ENCODE measurements at regions not wholly inside any gene's neighbourhood (a gene's known extent, or its start where the extent isn't known, plus 50 kb on each side); places are given as distances from the start of the nearest gene placed in this dataset.

DNA sequence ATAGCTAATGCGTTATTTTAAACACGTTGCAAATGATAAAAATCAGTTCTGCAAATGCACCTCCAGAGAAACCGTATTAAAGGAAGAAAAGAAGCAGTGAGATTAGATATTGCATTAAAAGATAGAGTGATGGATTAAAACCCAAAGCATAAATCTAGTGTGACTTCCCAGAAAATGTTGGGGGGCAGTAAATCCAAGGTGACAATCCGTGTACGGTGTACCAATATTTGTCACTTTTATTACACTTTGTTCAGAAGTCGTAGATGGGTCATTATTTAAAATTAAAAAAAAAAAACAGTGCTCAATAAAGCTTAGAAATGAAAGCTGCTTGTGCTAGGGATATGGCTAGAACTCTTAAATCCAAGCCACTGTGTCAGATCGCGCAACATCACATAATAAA, 106.4 kb downstream of the TMEM130 start:
- no peak for TF ChIP-seq CTCF (IDR thresholded peaks at IDR 0.05; ENCODE audit: low read depth, low read length)
- no peak for TF ChIP-seq EZH2phosphoT487 (IDR thresholded peaks at IDR 0.05; ENCODE audit: low read depth)
